CD4-positive, alpha-beta T cell treated with Interleukin-15 for 1 hour (primary cell): ENCODE measurements at regions not wholly inside any gene's neighbourhood (a gene's known extent, or its start where the extent isn't known, plus 50 kb on each side); places are given as distances from the start of the nearest gene placed in this dataset.
"Not testable (repeated sequence)": the region's sequence is repeated elsewhere in the genome, so short reads cannot be mapped to it uniquely, and the experiment has no call there.

ENCODE experiments used
- DNase-seq: peaks from one replicate; pipeline ENCODE4 v3.0.0-alpha.2; 2020

- DNase-seq: no peak
These were observed 52.0 kb downstream of the OLIG1 start for GRCh38 chr21:33121715-33122475.

DNA sequence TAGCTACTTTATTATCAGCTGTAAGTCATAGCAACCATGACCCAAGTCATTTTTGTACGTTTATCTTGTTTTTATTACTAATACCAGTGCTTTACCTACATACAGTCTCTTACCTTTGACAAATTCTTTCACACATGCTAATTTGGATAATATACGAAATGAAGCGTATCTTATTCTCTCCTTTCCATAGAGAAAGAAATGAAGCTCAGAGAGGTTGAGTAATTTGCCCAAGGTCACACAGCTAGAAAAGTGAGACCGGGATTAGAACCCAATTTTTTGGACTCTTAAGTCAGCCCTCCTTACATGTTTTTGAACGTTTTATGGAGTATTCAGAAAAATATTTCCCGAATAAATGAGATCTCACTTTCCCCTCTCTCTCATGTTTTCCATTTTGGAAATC, 52.6 kb downstream of the OLIG1 start:
- DNase-seq: no peak

- DNase-seq: no peak
These were observed 53.6 kb downstream of the OLIG1 start for GRCh38 chr21:33123374-33124123.

DNA sequence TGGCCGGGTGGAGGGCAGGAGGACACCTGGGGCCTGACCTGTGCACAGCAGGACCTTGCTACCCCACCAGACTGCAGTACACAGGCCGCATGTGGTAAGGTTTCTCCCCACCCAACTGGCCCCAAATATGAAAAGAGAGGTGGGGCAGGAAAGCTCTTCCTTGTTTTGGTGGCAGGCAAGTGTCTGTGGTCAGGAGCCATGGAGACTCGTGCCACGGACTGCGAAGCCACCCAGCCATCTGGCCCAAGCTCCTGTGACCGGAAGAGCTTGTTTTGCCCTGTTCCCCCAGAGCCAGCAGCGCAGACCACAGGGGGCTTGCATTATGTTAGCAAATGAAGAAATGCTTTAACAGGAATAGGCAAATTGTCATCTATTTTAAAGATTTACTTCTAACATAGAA, 54.9 kb downstream of the OLIG1 start:
- DNase-seq: no peak

DNA sequence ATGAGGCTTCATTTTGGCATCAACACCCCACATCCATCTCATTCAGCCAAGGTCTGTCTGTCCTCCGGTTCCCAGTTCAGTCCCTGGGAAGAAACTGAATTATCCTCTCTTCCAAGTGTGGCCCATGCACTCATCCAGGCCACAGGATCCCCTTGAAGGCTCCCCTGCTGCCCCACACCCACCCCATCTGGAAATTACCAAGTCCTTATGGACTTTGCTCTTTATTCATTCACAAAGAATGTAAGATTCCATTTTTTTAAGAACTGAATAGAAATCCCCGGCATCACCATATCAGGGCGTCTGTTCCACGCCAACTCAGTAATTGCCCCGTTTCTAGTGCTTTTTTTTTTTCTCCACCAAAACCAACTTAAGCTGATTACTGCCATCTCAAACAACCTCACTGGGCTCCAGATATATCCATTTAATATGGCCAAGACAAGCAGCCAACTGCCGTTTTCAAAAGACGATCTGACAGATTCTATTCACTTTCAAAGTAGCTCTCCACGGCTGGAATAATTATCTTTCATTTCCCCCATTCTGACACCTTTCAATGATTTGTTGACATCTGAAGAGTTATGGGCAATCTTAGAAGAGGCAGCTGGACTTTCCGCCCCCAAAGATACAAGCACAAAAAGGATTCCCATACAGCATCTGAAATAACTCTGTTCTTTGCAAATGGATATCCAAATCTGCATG, 55.9 kb downstream of the OLIG1 start:
- no peak for DNase-seq

DNA sequence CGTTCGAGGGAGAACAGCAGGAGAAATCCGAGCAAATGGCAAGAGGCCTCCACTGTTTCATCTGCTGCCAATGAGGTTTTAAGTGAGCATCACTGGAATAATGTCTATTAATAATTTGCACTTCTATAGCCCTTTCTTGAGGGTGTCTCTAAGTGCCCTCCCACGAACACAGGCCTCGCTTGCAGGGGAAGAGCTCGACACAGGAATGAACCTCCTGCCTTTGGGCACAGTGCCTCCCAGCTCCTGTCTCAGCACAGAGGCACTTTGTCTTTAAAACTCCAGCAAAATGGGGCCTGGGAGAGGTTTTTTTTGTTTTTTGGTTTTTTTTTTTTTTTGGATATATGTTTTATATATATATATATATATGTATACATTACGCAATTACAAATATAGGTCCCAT, 56.6 kb downstream of the OLIG1 start:
- DNase-seq: no peak

GRCh38 chr21:33127154-33127867, 57.4 kb downstream of the OLIG1 start:
- peak; percentile 63 for DNase-seq

DNA sequence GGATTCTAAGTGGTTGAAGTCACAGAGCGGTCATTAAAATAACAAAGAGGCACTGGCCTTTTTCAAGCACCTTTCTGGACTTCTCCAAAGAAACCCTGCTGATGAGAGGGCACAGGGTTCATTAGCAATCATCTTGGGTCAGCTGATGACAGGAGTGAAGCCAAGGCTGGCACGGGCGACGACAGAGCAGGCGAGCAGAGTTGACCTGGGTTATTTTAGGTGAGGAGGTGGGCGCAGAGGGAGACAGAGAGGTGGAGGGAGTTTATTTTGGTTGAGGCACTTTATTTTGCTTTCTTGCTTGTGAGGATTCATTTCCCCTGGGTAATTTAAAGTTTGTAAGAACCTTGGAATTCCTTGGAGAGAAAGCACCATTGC, 57.9 kb downstream of the OLIG1 start:
- DNase-seq: no peak

DNA sequence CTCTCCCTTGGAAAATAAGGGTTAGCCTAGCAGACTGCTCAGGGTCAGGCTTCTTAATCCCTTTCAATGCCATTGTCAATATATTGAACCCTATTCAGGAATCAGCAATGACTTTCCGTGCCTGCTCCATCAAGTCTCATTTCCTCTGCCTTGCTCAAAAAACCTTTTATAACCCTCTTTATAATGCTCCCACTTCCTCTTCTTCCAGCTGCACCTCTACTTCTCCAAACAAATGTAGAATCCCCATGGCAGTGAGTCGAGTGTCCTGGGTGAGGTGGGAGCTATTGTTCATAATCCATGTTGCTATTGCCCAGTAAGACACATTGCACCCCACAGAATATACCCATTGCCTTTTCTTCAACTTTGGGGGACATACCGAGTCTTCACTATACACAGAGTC, 58.6 kb downstream of the OLIG1 start:
- no peak for DNase-seq

DNA sequence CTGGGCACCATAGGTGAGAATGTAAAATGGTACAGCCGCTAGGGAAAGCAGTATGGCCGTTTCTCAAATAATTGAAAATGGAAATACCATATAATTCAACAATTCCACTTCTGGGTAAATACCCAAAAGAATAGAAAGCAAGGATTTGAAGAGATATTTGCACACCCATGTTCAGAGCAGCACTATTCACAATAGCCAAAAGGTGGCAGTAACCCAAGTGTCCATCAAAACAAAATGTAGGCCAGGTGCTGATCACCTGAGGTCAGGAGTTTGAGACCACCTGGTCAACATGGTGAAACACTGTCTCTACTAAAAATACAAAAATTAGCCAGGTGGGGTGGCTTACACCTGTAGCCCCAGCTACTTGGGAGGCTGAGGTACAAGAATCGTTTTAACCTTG, 62.1 kb downstream of the OLIG1 start:
- DNase-seq: no peak

DNA sequence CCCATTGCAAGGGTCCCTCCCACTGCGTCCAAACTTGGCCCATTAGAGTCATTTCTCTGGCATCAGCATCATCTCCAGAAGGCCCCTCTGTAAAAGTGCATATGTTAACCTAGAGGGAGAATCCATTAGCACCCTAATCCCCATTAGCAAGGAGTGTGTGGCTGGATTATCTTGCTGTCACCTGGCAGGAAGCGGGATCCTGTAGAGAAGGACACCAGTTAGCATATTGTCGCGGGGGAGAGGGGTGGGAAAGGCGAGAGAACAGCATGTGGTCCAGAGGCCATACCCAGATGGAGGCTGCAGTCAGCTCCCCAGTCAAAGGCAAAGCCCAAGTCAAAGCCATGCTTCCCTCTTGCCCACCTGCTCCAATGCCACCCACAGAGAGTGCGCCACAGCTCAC, 64.0 kb downstream of the OLIG1 start:
- DNase-seq: no peak

- no peak for DNase-seq
These were observed 66.0 kb downstream of the OLIG1 start for GRCh38 chr21:33135925-33136324.

DNA sequence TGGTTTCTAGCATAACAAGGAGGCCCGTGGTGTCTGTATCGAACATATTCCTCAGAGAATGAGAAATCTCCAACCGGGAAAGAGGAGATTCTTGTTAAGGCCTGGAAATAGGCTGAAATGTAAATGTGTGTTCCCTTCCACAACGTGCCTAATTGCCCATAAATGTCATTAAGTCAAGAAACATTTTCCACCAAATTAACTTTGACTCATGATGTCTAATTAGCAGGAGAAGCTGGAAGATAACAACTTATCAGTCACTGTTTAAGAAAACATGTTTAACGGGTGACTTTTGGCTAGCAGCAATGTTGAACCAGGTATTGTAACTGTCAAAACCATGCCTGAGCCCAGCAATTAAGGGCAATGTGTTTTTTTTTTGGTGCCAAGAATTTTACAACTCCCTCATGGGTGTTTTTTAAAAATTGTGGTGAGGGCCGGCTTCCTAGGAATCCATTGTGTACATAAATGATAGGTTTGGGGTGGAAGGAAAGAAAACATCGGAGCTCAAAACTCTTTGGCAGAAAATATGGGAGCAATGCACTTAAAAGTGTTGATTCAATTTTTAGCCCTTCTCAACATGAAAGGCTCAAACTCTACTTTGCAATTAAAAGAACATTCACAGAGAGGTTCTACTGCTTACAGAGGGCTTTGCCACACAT, 67.0 kb downstream of the OLIG1 start:
- no peak for DNase-seq

DNA sequence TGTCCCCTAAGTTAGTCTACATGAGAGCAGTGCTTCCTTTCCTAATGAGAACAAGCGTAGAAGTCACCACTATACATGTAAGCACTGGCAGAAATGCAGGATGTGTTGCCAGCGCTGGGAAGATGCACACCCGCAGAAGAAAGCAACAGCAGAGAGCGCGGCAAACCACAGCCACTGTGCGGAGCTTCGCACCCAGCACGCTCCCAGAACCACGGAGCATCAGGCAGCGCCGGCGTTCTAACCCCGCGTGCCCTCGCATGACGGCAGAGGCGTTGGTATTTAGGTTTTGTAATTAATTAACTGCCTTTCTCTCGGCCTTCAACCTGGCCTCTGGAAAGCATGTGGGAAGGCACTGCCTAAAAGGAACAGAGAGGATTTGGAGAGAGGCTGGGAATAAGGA, 69.1 kb downstream of the OLIG1 start:
- no peak for DNase-seq

- DNase-seq: no peak
These were observed 70.3 kb downstream of the OLIG1 start for GRCh38 chr21:33140288-33140687.

DNA sequence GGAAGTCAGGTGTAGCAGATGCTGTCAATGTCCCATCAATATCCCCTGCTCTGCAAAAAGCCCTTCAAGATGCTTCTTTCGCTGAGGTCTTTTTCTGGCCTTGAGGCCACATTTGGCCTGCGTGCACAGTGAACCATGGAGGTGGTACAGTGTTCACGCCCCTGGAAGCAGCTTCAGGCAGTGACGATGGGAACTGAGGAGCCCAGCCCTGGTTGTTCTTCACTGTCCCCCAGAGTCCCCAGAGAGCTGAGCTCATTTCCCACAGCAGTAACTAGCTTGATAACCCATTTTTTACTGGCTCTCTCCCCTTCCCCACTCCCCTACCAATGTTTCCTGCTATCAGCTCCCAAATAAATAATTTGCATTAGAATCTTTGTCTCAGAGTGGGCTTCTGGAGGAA, 76.5 kb downstream of the OLIG1 start:
- no peak for DNase-seq

GRCh38 chr21:33149181-33149580, 79.2 kb downstream of the OLIG1 start:
- DNase-seq: no peak

DNA sequence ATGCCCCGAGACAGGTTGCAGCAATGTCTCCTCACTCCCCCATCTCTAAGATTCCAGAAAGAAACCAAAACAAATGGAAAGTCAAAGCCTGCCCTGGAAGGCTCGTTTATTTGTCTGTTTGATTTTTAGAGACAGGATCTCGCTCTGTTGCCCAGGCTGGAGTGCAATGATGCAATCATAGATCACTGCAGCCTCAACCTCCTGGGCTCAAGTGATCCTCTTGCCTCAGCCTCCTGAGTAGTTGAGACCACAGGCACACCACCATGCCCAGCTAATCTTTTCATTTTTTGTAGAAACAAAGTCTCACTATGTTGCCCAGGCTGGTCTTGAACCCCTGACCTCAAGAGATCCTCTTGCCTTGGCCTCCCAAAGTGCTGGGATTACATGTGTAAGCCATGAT, 78.8 kb upstream of the IFNAR2 start:
- DNase-seq: not testable (repeated sequence)

DNA sequence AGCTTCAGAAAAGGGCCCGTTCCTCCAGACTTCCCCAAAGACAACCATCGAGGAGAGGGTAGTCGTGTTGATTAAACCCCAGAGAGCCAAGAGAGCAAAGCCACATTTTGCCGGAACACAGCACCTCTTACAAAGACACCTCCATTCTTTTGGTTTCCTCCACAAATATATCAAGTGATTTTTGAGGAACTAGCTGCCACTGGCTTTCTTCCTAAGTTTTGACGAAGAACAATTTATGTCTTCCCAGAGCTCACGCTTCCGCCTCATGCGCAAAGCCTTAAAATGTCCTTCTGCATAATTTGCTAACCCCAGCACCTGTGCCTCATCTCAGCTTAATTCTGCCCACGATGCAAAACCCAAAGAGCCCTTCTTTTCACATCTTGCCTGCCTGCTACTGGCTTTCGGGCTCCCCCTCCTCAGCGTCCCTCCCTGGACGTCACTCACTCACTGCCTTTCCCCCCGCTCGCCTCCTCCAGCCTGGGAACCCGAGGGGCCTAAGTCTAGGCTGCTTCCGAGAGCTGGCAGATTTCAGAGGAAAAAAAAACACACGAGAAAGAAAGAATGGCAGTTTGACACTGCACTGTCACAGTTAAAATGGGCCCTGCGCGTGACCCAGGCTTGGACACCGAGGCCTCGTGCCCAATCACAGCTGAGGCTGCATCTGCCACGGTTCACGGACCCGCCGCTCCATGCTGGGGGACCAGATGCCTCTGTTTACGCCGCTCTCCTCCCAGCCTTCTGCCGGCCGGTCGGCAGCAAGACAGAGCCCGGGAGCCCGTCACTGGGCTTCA, 77.6 kb upstream of the IFNAR2 start:
- no peak for DNase-seq

DNA sequence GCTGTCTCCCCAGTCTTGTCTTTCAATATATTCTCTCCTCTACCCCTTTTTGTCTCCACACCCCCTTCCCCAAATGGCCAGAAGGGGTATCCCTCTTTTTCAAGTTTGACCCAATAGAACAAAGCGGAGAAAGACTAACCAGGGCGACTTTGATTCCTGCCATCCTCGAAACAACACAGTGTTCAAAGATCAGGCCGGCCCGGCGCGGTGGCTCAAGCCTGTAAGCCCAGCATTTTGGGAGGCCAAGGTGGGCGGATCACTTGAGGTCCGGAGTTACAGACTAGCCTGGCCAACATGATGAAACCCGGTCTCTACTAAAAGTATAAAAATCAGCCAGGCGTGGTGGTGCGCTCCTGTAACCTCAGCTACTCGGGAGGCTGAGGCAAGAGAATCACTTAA, 77.0 kb upstream of the IFNAR2 start:
- DNase-seq: no peak

DNA sequence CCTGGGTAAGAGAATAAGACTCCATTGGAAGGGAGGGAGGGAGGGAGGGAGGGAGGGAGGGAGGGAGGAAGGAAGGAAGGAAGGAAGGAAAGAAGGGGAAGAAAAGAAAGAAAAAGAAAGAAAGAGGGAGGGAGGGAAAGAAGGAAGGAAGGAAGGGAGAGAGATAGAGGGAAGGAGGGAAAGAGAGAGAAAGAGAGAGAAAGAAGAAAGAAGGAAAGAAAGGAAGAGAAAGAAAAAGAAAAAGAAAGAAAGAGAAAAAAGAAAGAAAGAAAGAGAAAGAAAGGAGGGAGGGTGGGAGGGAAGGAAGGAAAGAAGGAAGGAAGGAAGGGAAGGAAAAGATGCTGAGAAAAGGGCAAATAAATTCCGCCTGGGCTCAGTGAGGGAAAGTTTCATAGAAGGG, 74.7 kb upstream of the IFNAR2 start:
- no peak for DNase-seq

DNA sequence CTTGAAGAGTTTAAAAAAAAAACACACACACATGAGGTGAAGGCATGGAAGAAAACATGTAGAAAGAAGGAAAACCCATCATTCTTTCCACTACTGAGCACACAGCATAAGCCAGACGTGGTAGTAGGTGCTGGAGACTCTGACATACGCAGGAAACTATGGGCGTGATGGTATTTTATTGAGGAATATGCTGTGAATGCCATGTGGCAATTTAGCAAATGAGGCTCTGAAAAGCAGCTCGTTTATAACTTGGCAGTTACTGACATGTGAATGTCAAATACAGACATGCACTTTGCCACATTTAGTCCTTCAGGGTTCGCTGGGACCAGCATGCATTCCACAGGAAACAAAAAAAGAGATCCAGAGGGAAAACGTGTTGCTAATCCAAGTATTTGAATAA, 74.3 kb upstream of the IFNAR2 start:
- DNase-seq: no peak
